Erythroblast (primary cell): ENCODE measurements at regions not wholly inside any gene's neighbourhood (a gene's known extent, or its start where the extent isn't known, plus 50 kb on each side); places are given as distances from the start of the nearest gene placed in this dataset.

ENCODE experiments used
- GATA1 ChIP-seq: IDR thresholded peaks from 2 replicates; pipeline ENCODE4 v1.6.1; 2011; ENCODE audit warnings: low read depth, mild to moderate bottlenecking, control low read depth, low read length, moderate library complexity
- POLR2A ChIP-seq: IDR thresholded peaks from 2 replicates; pipeline ENCODE4 v1.6.1; 2011; ENCODE audit warnings: mild to moderate bottlenecking, low read length

DNA sequence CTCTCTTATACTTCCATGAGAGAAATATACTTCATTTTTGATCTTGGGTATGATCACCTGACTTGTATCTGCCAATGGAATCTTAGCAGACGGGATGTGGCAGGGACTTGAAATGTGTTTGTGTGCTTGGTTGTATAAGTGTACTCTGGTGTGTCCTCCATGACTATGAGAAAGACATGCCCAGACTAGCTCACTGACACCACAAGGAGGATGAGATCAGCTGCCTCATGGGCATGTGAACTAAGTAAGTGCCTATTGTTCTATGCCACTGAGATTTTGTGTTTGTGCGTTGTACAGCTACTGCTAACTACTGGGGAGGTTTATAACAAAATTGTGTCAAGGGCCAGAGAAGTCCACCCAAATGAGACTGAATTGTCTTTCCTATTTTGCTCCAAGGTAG is 402.2 kb upstream of the SALL1 start:
- TF ChIP-seq POLR2A (no peak), GATA1 (no peak)
